Liver (tissue), 8 donors: ENCODE measurements at regions not wholly inside any gene's neighbourhood (a gene's known extent, or its start where the extent isn't known, plus 50 kb on each side); places are given as distances from the start of the nearest gene placed in this dataset.

ENCODE experiments used
- DNase-seq: peaks from one replicate; pipeline ENCODE4 v3.0.0-alpha.2; 2017; ENCODE audit warnings: low spot score
- H3K27ac ChIP-seq, 2 donors: one replicate each; pipeline ENCODE4 v1.7.0; 2013; ENCODE audit warnings: inconsistent platforms in 2 of 2, low read length in 2 of 2, control low read depth in 1 of 2, low read depth in 1 of 2, mild to moderate bottlenecking in 1 of 2
- H3K27me3 ChIP-seq, 4 donors: one replicate each; pipeline versions ENCODE4 v1.6.1 to v1.7.0; 2013; ENCODE audit warnings: low read length in 3 of 4, inconsistent platforms in 1 of 4, mild to moderate bottlenecking in 1 of 4, moderate library complexity in 1 of 4; ENCODE audit not compliant: control insufficient read depth in 4 of 4, insufficient read depth in 4 of 4
- H3K36me3 ChIP-seq, 4 donors: one replicate each; pipeline versions ENCODE4 v1.6.1 to v1.7.0; 2013; ENCODE audit warnings: low read length in 3 of 4, mild to moderate bottlenecking in 3 of 4, low read depth in 1 of 4, moderate library complexity in 1 of 4; ENCODE audit not compliant: control insufficient read depth in 4 of 4, insufficient read depth in 3 of 4
- H3K4me1 ChIP-seq, 4 donors: one replicate each; pipeline versions ENCODE4 v1.6.1 to v1.7.0; 2013; ENCODE audit warnings: low read length in 3 of 4, mild to moderate bottlenecking in 3 of 4, moderate library complexity in 1 of 4; ENCODE audit not compliant: control insufficient read depth in 4 of 4, insufficient read depth in 4 of 4
- H3K4me3 ChIP-seq, 3 donors: one replicate each; pipeline versions ENCODE4 v1.6.1 to v1.7.0; 2013; ENCODE audit warnings: low read length in 3 of 3, control low read depth in 1 of 3, low read depth in 1 of 3, mild to moderate bottlenecking in 1 of 3
- H3K9ac ChIP-seq, 2 donors: one replicate each; pipeline ENCODE4 v1.7.0; 2013; ENCODE audit warnings: low read length in 2 of 2, mild to moderate bottlenecking in 2 of 2, moderate library complexity in 2 of 2, control low read depth in 1 of 2, low read depth in 1 of 2
- H3K9me3 ChIP-seq, 4 donors: one replicate each; pipeline versions ENCODE4 v1.6.1 to v1.7.0; 2013; ENCODE audit warnings: low read length in 3 of 4; ENCODE audit not compliant: control insufficient read depth in 4 of 4
- ATF3 ChIP-seq: IDR thresholded peaks from 2 replicates; pipeline ENCODE4 v1.6.1; 2016; ENCODE audit warnings: antibody characterized with exemption
- CTCF ChIP-seq: fragments of 150-350 bp; IDR thresholded peaks from 2 replicates; pipeline ENCODE4 v1.5.1; 2017; ENCODE audit warnings: improper control_type of control experiment, low read depth, low read length; ENCODE audit not compliant: missing input control
- EGR1 ChIP-seq, 2 donors: IDR thresholded peaks; 2 replicates each; pipeline ENCODE4 v1.6.1; 2016 to 2018; ENCODE audit warnings: antibody characterized with exemption in 2 of 2, low read depth in 2 of 2
- FOXA2 ChIP-seq: IDR thresholded peaks from 2 replicates; pipeline ENCODE4 v1.6.1; 2016; ENCODE audit warnings: antibody characterized with exemption
- GABPA ChIP-seq, 2 donors: IDR thresholded peaks in 1 of 2; conservative IDR thresholded peaks in 1 of 2; 2 replicates each; pipeline ENCODE4 v1.6.1; 2016; ENCODE audit warnings: antibody characterized with exemption in 2 of 2, mild to moderate bottlenecking in 1 of 2, moderate library complexity in 1 of 2
- HNF4A ChIP-seq, 2 donors: conservative IDR thresholded peaks; 2 replicates each; pipeline ENCODE4 v1.6.1; 2016; ENCODE audit warnings: antibody characterized with exemption in 2 of 2, mild to moderate bottlenecking in 2 of 2
- HNF4G ChIP-seq: IDR thresholded peaks from 2 replicates; pipeline ENCODE4 v1.6.1; 2016; ENCODE audit warnings: antibody characterized with exemption
- JUND ChIP-seq, 2 donors: IDR thresholded peaks; 2 replicates each; pipeline ENCODE4 v1.6.1; 2016; ENCODE audit warnings: antibody characterized with exemption in 2 of 2
- MAX ChIP-seq: IDR thresholded peaks from 2 replicates; pipeline ENCODE4 v1.6.1; 2016; ENCODE audit warnings: antibody characterized with exemption
- NR2F2 ChIP-seq: IDR thresholded peaks from 2 replicates; pipeline ENCODE4 v1.6.1; 2016; ENCODE audit warnings: antibody characterized with exemption
- RAD21 ChIP-seq, 2 donors: IDR thresholded peaks; 2 replicates each; pipeline ENCODE4 v1.6.1; 2016; ENCODE audit warnings: antibody characterized with exemption in 2 of 2, mild to moderate bottlenecking in 2 of 2
- REST ChIP-seq: IDR thresholded peaks from 2 replicates; pipeline ENCODE4 v1.6.1; 2016; ENCODE audit warnings: antibody characterized with exemption, mild to moderate bottlenecking
- RXRA ChIP-seq, 2 donors: IDR thresholded peaks; 2 replicates each; pipeline ENCODE4 v1.6.1; 2017 to 2018; ENCODE audit warnings: antibody characterized with exemption in 2 of 2, mild to moderate bottlenecking in 1 of 2
- SP1 ChIP-seq: IDR thresholded peaks from 2 replicates; pipeline ENCODE4 v1.6.1; 2018; ENCODE audit warnings: antibody characterized with exemption, mild to moderate bottlenecking
- TAF1 ChIP-seq: conservative IDR thresholded peaks from 2 replicates; pipeline ENCODE4 v1.6.1; 2016; ENCODE audit warnings: antibody characterized with exemption, mild to moderate bottlenecking
- YY1 ChIP-seq: IDR thresholded peaks from 2 replicates; pipeline ENCODE4 v1.6.1; 2016; ENCODE audit warnings: antibody characterized with exemption, mild to moderate bottlenecking
- ZBTB33 ChIP-seq: IDR thresholded peaks from 2 replicates; pipeline ENCODE4 v1.6.1; 2016; ENCODE audit warnings: antibody characterized with exemption
- WGBS: extraction: QIAGEN DNeasy Blood & Tissue Kit; methylation state at CpG from one replicate; pipeline ENCODE4 v1.1.7; 2013; 5-methylcytosine and 5-hydroxymethylcytosine counted together
- donor health status: healthy.
- donor health status: healthy.
- donor health status: healthy.
- donor health status: healthy.
- donor health status: healthy.

GRCh38 chr5:5609935-5610334 lies 187.5 kb downstream of the ICE1 start:
- Histone ChIP-seq H3K36me3 (peaks cover 0 to 1% (median 0%) of the 10 kb centered on the region in 4 donors), H3K4me1 (no peaks in the 10 kb centered on the region), H3K4me3 (no peak overlapping the region), H3K9me3 (no peaks in the 10 kb centered on the region), H3K27ac (no peak overlapping the region), H3K9ac (no peak overlapping the region), H3K27me3 (peaks cover 0 to 2% (median 0%) of the 10 kb centered on the region in 4 donors)
- 90% methylated on average over 7 of the region's 7 CpGs for WGBS
- no peak for DNase-seq
- TF ChIP-seq HNF4A (conservative IDR thresholded peaks at IDR 0.05) (no peak), SP1 (no peak), JUND (IDR thresholded peaks at IDR 0.05) (no peak), REST (no peak), HNF4G (no peak), TAF1 (no peak)

- H3K27ac ChIP-seq = no peak overlapping the region
- no peaks in the 10 kb centered on the region for H3K9me3 ChIP-seq
- TF ChIP-seq EGR1 (IDR thresholded peaks at IDR 0.05; ENCODE audit: low read depth in 2 of 2) = no peak
- TF ChIP-seq SP1 = no peak
- TF ChIP-seq TAF1 = no peak
- no peak for TF ChIP-seq RAD21 (IDR thresholded peaks at IDR 0.05)
- TF ChIP-seq ZBTB33 = no peak
- no peak for TF ChIP-seq NR2F2
- TF ChIP-seq FOXA2 = no peak
- no peak for TF ChIP-seq ATF3
- no peak for TF ChIP-seq MAX
- TF ChIP-seq HNF4G = no peak
- no peak for TF ChIP-seq YY1
- no peak for TF ChIP-seq RXRA (IDR thresholded peaks at IDR 0.05)
- TF ChIP-seq REST = no peak
- no peak for TF ChIP-seq GABPA (IDR thresholded peaks at IDR 0.05 in 1 of 2, conservative IDR thresholded peaks at IDR 0.05 in 1 of 2)
- TF ChIP-seq JUND (IDR thresholded peaks at IDR 0.05) = no peak
- no peak for TF ChIP-seq CTCF
- no peaks in the 10 kb centered on the region for H3K36me3 ChIP-seq
- H3K27me3 ChIP-seq = no peaks in the 10 kb centered on the region
- H3K4me1 ChIP-seq = no peaks in the 10 kb centered on the region
- no peak overlapping the region for H3K9ac ChIP-seq
- 70% methylated on average over 15 of the region's 15 CpGs for WGBS
- no peak overlapping the region for H3K4me3 ChIP-seq
- no peak for DNase-seq
Measured at GRCh38 chr5:5605170-5605764, 182.8 kb downstream of the ICE1 start.
